Body of pancreas (tissue), 4 donors: ENCODE measurements at regions not wholly inside any gene's neighbourhood (a gene's known extent, or its start where the extent isn't known, plus 50 kb on each side); places are given as distances from the start of the nearest gene placed in this dataset.

ENCODE experiments used
- POLR2A ChIP-seq, 3 donors: fragments of 450-650 bp; IDR thresholded peaks; one replicate each; pipeline ENCODE4 v1.6.1; 2016; ENCODE audit warnings: antibody characterized with exemption in 3 of 3, mild to moderate bottlenecking in 2 of 3
- TF ChIP-seq, protein P1 (sequence below), 7 experiments: fragments of 450-650 bp in 4 of 7; fragments of 200-600 bp in 3 of 7; sonication (generic) in 3 of 7; IDR thresholded peaks; one replicate each; pipeline ENCODE4 v1.5.1; 2016 to 2019; ENCODE audit warnings: antibody characterized with exemption in 7 of 7

DNA sequence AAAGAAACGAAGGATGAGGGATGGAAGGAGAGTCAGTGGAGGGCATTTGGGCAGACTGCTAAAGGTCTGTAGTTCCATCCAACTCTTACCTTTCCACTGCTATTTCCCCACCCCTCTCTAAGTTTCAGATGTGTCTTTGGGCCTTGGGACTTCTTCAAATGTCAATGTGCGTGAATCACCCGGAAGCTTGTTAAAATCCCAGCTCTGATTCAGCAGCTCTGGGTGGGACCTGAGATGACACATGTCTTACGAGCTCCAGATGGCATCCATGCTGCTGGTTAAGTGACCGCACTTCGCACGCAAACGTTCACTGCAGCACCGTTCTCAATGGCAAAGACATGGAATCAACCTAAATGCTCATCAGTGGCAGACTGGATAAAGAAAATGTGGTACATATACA is 309.9 kb downstream of the VRK1 start:
- TF ChIP-seq, protein P1, sequence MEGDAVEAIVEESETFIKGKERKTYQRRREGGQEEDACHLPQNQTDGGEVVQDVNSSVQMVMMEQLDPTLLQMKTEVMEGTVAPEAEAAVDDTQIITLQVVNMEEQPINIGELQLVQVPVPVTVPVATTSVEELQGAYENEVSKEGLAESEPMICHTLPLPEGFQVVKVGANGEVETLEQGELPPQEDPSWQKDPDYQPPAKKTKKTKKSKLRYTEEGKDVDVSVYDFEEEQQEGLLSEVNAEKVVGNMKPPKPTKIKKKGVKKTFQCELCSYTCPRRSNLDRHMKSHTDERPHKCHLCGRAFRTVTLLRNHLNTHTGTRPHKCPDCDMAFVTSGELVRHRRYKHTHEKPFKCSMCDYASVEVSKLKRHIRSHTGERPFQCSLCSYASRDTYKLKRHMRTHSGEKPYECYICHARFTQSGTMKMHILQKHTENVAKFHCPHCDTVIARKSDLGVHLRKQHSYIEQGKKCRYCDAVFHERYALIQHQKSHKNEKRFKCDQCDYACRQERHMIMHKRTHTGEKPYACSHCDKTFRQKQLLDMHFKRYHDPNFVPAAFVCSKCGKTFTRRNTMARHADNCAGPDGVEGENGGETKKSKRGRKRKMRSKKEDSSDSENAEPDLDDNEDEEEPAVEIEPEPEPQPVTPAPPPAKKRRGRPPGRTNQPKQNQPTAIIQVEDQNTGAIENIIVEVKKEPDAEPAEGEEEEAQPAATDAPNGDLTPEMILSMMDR (IDR thresholded peaks at IDR 0.05): no peak
- TF ChIP-seq POLR2A (IDR thresholded peaks at IDR 0.05): no peak
